ENCODE measurements at regions not wholly inside any gene's neighbourhood (a gene's known extent, or its start where the extent isn't known, plus 50 kb on each side); places are given as distances from the start of the nearest gene placed in this dataset.

- Histone ChIP-seq H4K91ac (replicated peaks; ENCODE audit: insufficient read length, low read length) (no peak overlapping the region), H3K79me1 (ENCODE audit: low read depth, low read length) (no peaks in the 10 kb centered on the region), H4K5ac (ENCODE audit: insufficient read length, low read depth, low read length) (no peak overlapping the region), H3K27me3 (replicated peaks in 1 of 4; ENCODE audit: control insufficient read depth in 3 of 4, extremely low read depth in 1 of 4, insufficient read depth in 3 of 4, low read length in 3 of 4) (no peaks in the 10 kb centered on the region), H3K9me3 (ENCODE audit: insufficient read depth in 2 of 2, low read depth in 1 of 2, low read length in 1 of 2) (peaks cover 40 to 88% of the 10 kb centered on the region in 2 experiments), H3K9ac (replicated peaks in 1 of 4; ENCODE audit: extremely low read depth in 1 of 4, low read depth in 3 of 4, low read length in 3 of 4) (no peak overlapping the region), H3K14ac (ENCODE audit: insufficient read length) (no peak overlapping the region), H3K4ac (replicated peaks; ENCODE audit: insufficient read length, low read depth, low read length) (no peak overlapping the region), H2AFZ (ENCODE audit: low read length) (no peak overlapping the region), H3K56ac (replicated peaks; ENCODE audit: insufficient read length, low read depth, low read length) (no peak overlapping the region), H3K4me3 (ENCODE audit: extremely low read depth in 1 of 4, insufficient read depth in 2 of 4, low read depth in 3 of 4, low read length in 4 of 4) (no peak overlapping the region), H3K23ac (ENCODE audit: insufficient read length) (no peak overlapping the region), H2BK20ac (ENCODE audit: low read length) (no peak overlapping the region), H3K27ac (ENCODE audit: low read depth, low read length) (no peak overlapping the region), H3K79me2 (ENCODE audit: control insufficient read depth in 1 of 2, insufficient read depth in 2 of 2, low read length in 2 of 2) (no peaks in the 10 kb centered on the region), H2AK5ac (ENCODE audit: low read depth, low read length) (no peak overlapping the region), H4K8ac (ENCODE audit: extremely low read depth, insufficient read depth, low read length) (no peak overlapping the region), H3K23me2 (ENCODE audit: low read depth, low read length) (no peaks in the 10 kb centered on the region), H2BK120ac (replicated peaks; ENCODE audit: low read depth, low read length) (no peak overlapping the region), H2BK5ac (ENCODE audit: low read depth, low read length) (no peak overlapping the region), H2BK15ac (ENCODE audit: low read length) (no peak overlapping the region), H3K4me2 (ENCODE audit: insufficient read depth in 1 of 2, low read depth in 2 of 2, low read length in 2 of 2) (no peak overlapping the region), H3K18ac (ENCODE audit: extremely low read depth, low read length) (no peak overlapping the region), H4K20me1 (replicated peaks in 1 of 2; ENCODE audit: control insufficient read depth in 1 of 2, insufficient read depth in 2 of 2, low read length in 2 of 2) (no peaks in the 10 kb centered on the region), H3K4me1 (replicated peaks in 1 of 4; ENCODE audit: control insufficient read depth in 3 of 4, insufficient read depth in 4 of 4, low read length in 3 of 4) (no peaks in the 10 kb centered on the region), H2BK12ac (ENCODE audit: low read depth, low read length) (no peak overlapping the region), H3K36me3 (ENCODE audit: control insufficient read depth in 2 of 4, insufficient read depth in 4 of 4, low read length in 3 of 4) (no peaks in the 10 kb centered on the region)
- TF ChIP-seq SIN3A (conservative IDR thresholded peaks at IDR 0.05 in 1 of 2, IDR thresholded peaks at IDR 0.05 in 1 of 2; ENCODE audit: low read depth in 1 of 2, low read length in 2 of 2) = no peak
- no peak for TF ChIP-seq TEAD4 (IDR thresholded peaks at IDR 0.05; ENCODE audit: low read depth, low read length)
- 77% methylated on average over 15 of the region's 15 CpGs; no CpG with 5 or more reads in 1 of the 2 experiments for WGBS, 2 experiments (ENCODE audit: extremely low coverage in 1 of 2, insufficient coverage in 1 of 2, insufficient read length in 1 of 2, insufficient replicate concordance in 2 of 2, low coverage in 1 of 2, low lambda C conversion rate in 2 of 2, missing lambda C conversion rate in 1 of 2)
- DNase-seq (ENCODE audit: low read depth in 1 of 2, low spot score in 2 of 2) (peak in 1 of 2 experiments; percentile 11), FAIRE-seq (no peak)
- POLR2A ChIA-PET (ENCODE audit: partially characterized antibody) = no interaction called here
- CTCF ChIA-PET (ENCODE audit: partially characterized antibody) = interaction anchor here (0.6 to 0.8 kb wide), 2 partner anchors 14 to 235 kb away, joined by 3 to 4 read pairs; no protein-coding TSS in a partner anchor
Measured at GRCh38 chr17:83175822-83176622, 96.6 kb downstream of the METRNL start.
